Body of pancreas (tissue), 4 donors: ENCODE measurements at regions not wholly inside any gene's neighbourhood (a gene's known extent, or its start where the extent isn't known, plus 50 kb on each side); places are given as distances from the start of the nearest gene placed in this dataset.
"Not testable (repeated sequence)": the region's sequence is repeated elsewhere in the genome, so short reads cannot be mapped to it uniquely, and the experiment has no call there.

ENCODE experiments used
- ATAC-seq: fragments of 150-250 bp; one replicate; pipeline ENCODE4 v1.9.1; 2016
- DNase-seq, 4 donors: peaks; one replicate each; pipeline ENCODE4 v3.0.0-alpha.2; 2019
- H3K27ac ChIP-seq, 4 donors: fragments of 200-600 bp; sonication (generic); 1 replicate in 3 of 4; 2 replicates in 1 of 4; pipeline versions ENCODE4 v1.5.1 to v1.6.1; 2016 to 2019; ENCODE audit warnings: mild to moderate bottlenecking in 1 of 4, mixed read lengths in 1 of 4, moderate library complexity in 1 of 4
- H3K27me3 ChIP-seq, 2 donors: fragments of 200-600 bp; sonication (generic); one replicate each; pipeline ENCODE4 v1.6.0; 2016; ENCODE audit warnings: mild to moderate bottlenecking in 1 of 2
- H3K36me3 ChIP-seq, 2 donors: fragments of 200-600 bp; sonication (generic); replicated peaks in 1 of 2; 2 replicates each; pipeline ENCODE4 v1.5.1; 2016; ENCODE audit warnings: low read depth in 2 of 2; ENCODE audit not compliant: insufficient read depth in 1 of 2
- H3K4me1 ChIP-seq: fragments of 200-600 bp; sonication (generic); one replicate; pipeline ENCODE4 v1.6.0; 2016
- H3K4me3 ChIP-seq, 2 donors: fragments of 200-600 bp; sonication (generic); 1 replicate in 1 of 2; 2 replicates in 1 of 2; pipeline ENCODE4 v1.5.1; 2016 to 2019
- H3K9me3 ChIP-seq, 3 donors: fragments of 200-600 bp; sonication (generic); 1 replicate in 2 of 3; 2 replicates in 1 of 3; pipeline ENCODE4 v1.5.1; 2016
- CTCF ChIP-seq, 7 experiments: fragments of 450-650 bp in 4 of 7; fragments of 200-600 bp in 3 of 7; sonication (generic) in 3 of 7; IDR thresholded peaks; one replicate each; pipeline ENCODE4 v1.5.1; 2016 to 2019; ENCODE audit warnings: antibody characterized with exemption in 7 of 7
- POLR2A ChIP-seq, 3 donors: fragments of 450-650 bp; IDR thresholded peaks; one replicate each; pipeline ENCODE4 v1.6.1; 2016; ENCODE audit warnings: antibody characterized with exemption in 3 of 3, mild to moderate bottlenecking in 2 of 3
- WGBS, 2 donors: methylation state at CpG; one replicate each; pipeline ENCODE4 v1.1.5; 2017; 5-methylcytosine and 5-hydroxymethylcytosine counted together
- intact Hi-C: fragments of 100-400 bp; cut with DNase I; formaldehyde crosslinking; loops from one replicate; pipeline ENCODE4 v1.15.1; 2023

GRCh38 chr6:25154034-25154596 is 125.1 kb upstream of the CARMIL1 start:
- WGBS, 2 donors, result 10 to 33% methylated on average over 3 of the region's 3 CpGs
- no peak overlapping the region for H3K27ac ChIP-seq
- intact Hi-C loops, result no loop called here

GRCh38 chr6:25155211-25155610 is 124.0 kb upstream of the CARMIL1 start:
- WGBS, 2 donors, result 72 to 89% methylated on average over 3 of the region's 3 CpGs
- ATAC-seq (no peak), DNase-seq (no peak)
- H3K27me3 ChIP-seq, result no peaks in the 10 kb centered on the region
- no peaks in the 10 kb centered on the region for H3K36me3 ChIP-seq
- TF ChIP-seq CTCF (IDR thresholded peaks at IDR 0.05) (no peak), POLR2A (IDR thresholded peaks at IDR 0.05) (no peak)
- no peak overlapping the region for H3K27ac ChIP-seq
- peaks cover 0 to 11% (median 0%) of the 10 kb centered on the region in 3 donors for H3K9me3 ChIP-seq
- no peak overlapping the region for H3K4me3 ChIP-seq
- H3K4me1 ChIP-seq, result peaks cover 11% of the 10 kb centered on the region
- intact Hi-C loops, result no loop called here

More at GRCh38 chr6:25154034-25154596, 125.1 kb upstream of the CARMIL1 start:
- no peak for TF ChIP-seq POLR2A (IDR thresholded peaks at IDR 0.05)
- no peak for TF ChIP-seq CTCF (IDR thresholded peaks at IDR 0.05)
- Histone ChIP-seq H3K4me3 (no peak overlapping the region), H3K9me3 (peaks cover 0 to 11% (median 0%) of the 10 kb centered on the region in 3 donors), H3K36me3 (no peaks in the 10 kb centered on the region), H3K4me1 (peaks cover 11% of the 10 kb centered on the region), H3K27me3 (no peaks in the 10 kb centered on the region)
- DNase-seq (no peak), ATAC-seq (no peak)

- no peak for ATAC-seq
- no peaks in the 10 kb centered on the region for H3K36me3 ChIP-seq
- H3K9me3 ChIP-seq, result peaks cover 0 to 11% (median 0%) of the 10 kb centered on the region in 3 donors
- H3K27me3 ChIP-seq, result no peaks in the 10 kb centered on the region
- intact Hi-C loops, result no loop called here
- TF ChIP-seq CTCF (IDR thresholded peaks at IDR 0.05), result no peak
- no peak for TF ChIP-seq POLR2A (IDR thresholded peaks at IDR 0.05)
- peaks cover 11% of the 10 kb centered on the region for H3K4me1 ChIP-seq
- H3K4me3 ChIP-seq, result no peak overlapping the region
- no peak overlapping the region for H3K27ac ChIP-seq
- 56 to 89% methylated on average over 1 of the region's 1 CpG for WGBS, 2 donors
- no peak for DNase-seq
Observed at GRCh38 chr6:25156123-25156522, 123.1 kb upstream of the CARMIL1 start.

GRCh38 chr6:25157183-25157582 is 122.0 kb upstream of the CARMIL1 start:
- H3K4me3 ChIP-seq, result no peak overlapping the region
- H3K9me3 ChIP-seq, result peaks cover 0 to 11% (median 0%) of the 10 kb centered on the region in 3 donors
- TF ChIP-seq POLR2A (IDR thresholded peaks at IDR 0.05), result no peak
- no peak for TF ChIP-seq CTCF (IDR thresholded peaks at IDR 0.05)
- H3K27me3 ChIP-seq, result no peaks in the 10 kb centered on the region
- no peak overlapping the region for H3K27ac ChIP-seq
- DNase-seq (no peak), ATAC-seq (no peak)
- intact Hi-C loops, result no loop called here
- H3K36me3 ChIP-seq, result no peaks in the 10 kb centered on the region
- WGBS, 2 donors, result 84 to 86% methylated on average over 7 of the region's 7 CpGs
- peaks cover 11% of the 10 kb centered on the region for H3K4me1 ChIP-seq

- TF ChIP-seq CTCF (IDR thresholded peaks at IDR 0.05) (no peak), POLR2A (IDR thresholded peaks at IDR 0.05) (no peak)
- Histone ChIP-seq H3K27me3 (no peaks in the 10 kb centered on the region), H3K4me1 (peaks cover 11% of the 10 kb centered on the region), H3K36me3 (no peaks in the 10 kb centered on the region), H3K4me3 (no peak overlapping the region), H3K9me3 (peaks cover 0 to 11% (median 0%) of the 10 kb centered on the region in 3 donors), H3K27ac (no peak overlapping the region)
- no peak for ATAC-seq
- DNase-seq, result no peak
- WGBS, 2 donors, result 88 to 90% methylated on average over 5 of the region's 5 CpGs
- intact Hi-C loops, result no loop called here
Observed at GRCh38 chr6:25157842-25158241, 121.3 kb upstream of the CARMIL1 start.

GRCh38 chr6:25160134-25160533 is 119.0 kb upstream of the CARMIL1 start:
- intact Hi-C loops, H3K27ac ChIP-seq, H3K4me3 ChIP-seq, H3K27me3 ChIP-seq, H3K4me1 ChIP-seq, DNase-seq, H3K36me3 ChIP-seq, ATAC-seq: not testable (repeated sequence)
- H3K9me3 ChIP-seq, result peaks cover 0 to 11% (median 0%) of the 10 kb centered on the region in 3 donors
